Sigmoid colon (tissue), 4 donors: ENCODE measurements at regions not wholly inside any gene's neighbourhood (a gene's known extent, or its start where the extent isn't known, plus 50 kb on each side); places are given as distances from the start of the nearest gene placed in this dataset.

Source experiments
- CTCF ChIP-seq, 4 experiments: fragments of 450-650 bp in 3 of 4; fragments of 200-600 bp in 1 of 4; IDR thresholded peaks; one replicate each; pipeline ENCODE4 v1.5.1; 2016 to 2019; ENCODE audit warnings: antibody characterized with exemption in 4 of 4, mild to moderate bottlenecking in 3 of 4, moderate library complexity in 2 of 4
- EP300 ChIP-seq, 4 donors: sonication (generic); formaldehyde crosslinking; IDR thresholded peaks; one replicate each; pipeline ENCODE4 v1.6.1; 2017; ENCODE audit warnings: antibody characterized with exemption in 4 of 4
- POLR2A ChIP-seq, 2 donors: fragments of 450-650 bp; IDR thresholded peaks; one replicate each; pipeline ENCODE4 v1.6.1; 2016; ENCODE audit warnings: antibody characterized with exemption in 2 of 2, mild to moderate bottlenecking in 2 of 2, moderate library complexity in 2 of 2
- POLR2AphosphoS5 ChIP-seq, 4 donors: sonication (generic); formaldehyde crosslinking; IDR thresholded peaks; one replicate each; pipeline ENCODE4 v1.6.1; 2017; ENCODE audit warnings: antibody characterized with exemption in 4 of 4

GRCh38 chr17:77317091-77317750 is 176.5 kb downstream of the SEC14L1 start:
- no peak for TF ChIP-seq CTCF (IDR thresholded peaks at IDR 0.05)
- TF ChIP-seq POLR2A (IDR thresholded peaks at IDR 0.05), result no peak
- TF ChIP-seq POLR2AphosphoS5 (IDR thresholded peaks at IDR 0.05), result no peak
- no peak for TF ChIP-seq EP300 (IDR thresholded peaks at IDR 0.05)
